Liver (tissue), 3 donors: ENCODE measurements at regions not wholly inside any gene's neighbourhood (a gene's known extent, or its start where the extent isn't known, plus 50 kb on each side); places are given as distances from the start of the nearest gene placed in this dataset.

Experiments
- EGR1 ChIP-seq, 2 donors: IDR thresholded peaks; 2 replicates each; pipeline ENCODE4 v1.6.1; 2016 to 2018; ENCODE audit warnings: antibody characterized with exemption in 2 of 2, low read depth in 2 of 2
- FOXA1 ChIP-seq: IDR thresholded peaks from 2 replicates; pipeline ENCODE4 v1.6.1; 2016; ENCODE audit warnings: antibody characterized with exemption
- GABPA ChIP-seq, 2 donors: IDR thresholded peaks in 1 of 2; conservative IDR thresholded peaks in 1 of 2; 2 replicates each; pipeline ENCODE4 v1.6.1; 2016; ENCODE audit warnings: antibody characterized with exemption in 2 of 2, mild to moderate bottlenecking in 1 of 2, moderate library complexity in 1 of 2
- HNF4A ChIP-seq, 2 donors: conservative IDR thresholded peaks; 2 replicates each; pipeline ENCODE4 v1.6.1; 2016; ENCODE audit warnings: antibody characterized with exemption in 2 of 2, mild to moderate bottlenecking in 2 of 2
- JUND ChIP-seq, 2 donors: IDR thresholded peaks; 2 replicates each; pipeline ENCODE4 v1.6.1; 2016; ENCODE audit warnings: antibody characterized with exemption in 2 of 2
- RAD21 ChIP-seq, 2 donors: IDR thresholded peaks; 2 replicates each; pipeline ENCODE4 v1.6.1; 2016; ENCODE audit warnings: antibody characterized with exemption in 2 of 2, mild to moderate bottlenecking in 2 of 2
- RXRA ChIP-seq, 2 donors: IDR thresholded peaks; 2 replicates each; pipeline ENCODE4 v1.6.1; 2017 to 2018; ENCODE audit warnings: antibody characterized with exemption in 2 of 2, mild to moderate bottlenecking in 1 of 2
- TAF1 ChIP-seq: conservative IDR thresholded peaks from 2 replicates; pipeline ENCODE4 v1.6.1; 2016; ENCODE audit warnings: antibody characterized with exemption, mild to moderate bottlenecking
- YY1 ChIP-seq: IDR thresholded peaks from 2 replicates; pipeline ENCODE4 v1.6.1; 2016; ENCODE audit warnings: antibody characterized with exemption, mild to moderate bottlenecking
- TF ChIP-seq, protein P1 (sequence below): fragments of 150-350 bp; IDR thresholded peaks from 2 replicates; pipeline ENCODE4 v1.5.1; 2017; ENCODE audit warnings: improper control_type of control experiment, low read depth, low read length; ENCODE audit not compliant: missing input control
- TF ChIP-seq, protein P2 (sequence below): IDR thresholded peaks from 2 replicates; pipeline ENCODE4 v1.6.1; 2016; ENCODE audit warnings: antibody characterized with exemption, mild to moderate bottlenecking
- TF ChIP-seq, protein P3 (sequence below): IDR thresholded peaks from 2 replicates; pipeline ENCODE4 v1.6.1; 2016; ENCODE audit warnings: antibody characterized with exemption
- TF ChIP-seq, protein P4 (sequence below): IDR thresholded peaks from 2 replicates; pipeline ENCODE4 v1.6.1; 2016; ENCODE audit warnings: antibody characterized with exemption
- TF ChIP-seq, protein P5 (sequence below): IDR thresholded peaks from 2 replicates; pipeline ENCODE4 v1.6.1; 2016; ENCODE audit warnings: antibody characterized with exemption
- donor health status: healthy.
- donor health status: healthy.

DNA sequence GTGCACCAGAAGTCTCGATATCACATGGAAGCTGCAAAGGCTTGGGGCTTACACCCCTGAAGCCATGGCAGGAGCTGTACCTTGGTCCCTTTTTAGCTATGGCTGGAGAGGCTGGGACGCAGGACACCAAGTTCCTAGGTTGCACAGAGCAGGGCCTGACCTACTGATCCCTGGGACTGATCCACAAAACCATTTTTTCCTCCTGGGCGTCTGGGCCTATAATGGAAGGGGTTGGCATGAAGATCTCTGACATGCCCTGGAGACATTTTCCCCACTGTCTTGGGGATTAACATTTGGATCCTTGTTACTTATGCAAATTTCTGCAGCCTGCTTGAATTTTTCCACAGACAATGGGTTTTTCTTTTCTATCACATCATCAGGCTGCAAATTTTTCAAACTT lies 286.7 kb upstream of the PTPRD start:
- TF ChIP-seq, protein P1, sequence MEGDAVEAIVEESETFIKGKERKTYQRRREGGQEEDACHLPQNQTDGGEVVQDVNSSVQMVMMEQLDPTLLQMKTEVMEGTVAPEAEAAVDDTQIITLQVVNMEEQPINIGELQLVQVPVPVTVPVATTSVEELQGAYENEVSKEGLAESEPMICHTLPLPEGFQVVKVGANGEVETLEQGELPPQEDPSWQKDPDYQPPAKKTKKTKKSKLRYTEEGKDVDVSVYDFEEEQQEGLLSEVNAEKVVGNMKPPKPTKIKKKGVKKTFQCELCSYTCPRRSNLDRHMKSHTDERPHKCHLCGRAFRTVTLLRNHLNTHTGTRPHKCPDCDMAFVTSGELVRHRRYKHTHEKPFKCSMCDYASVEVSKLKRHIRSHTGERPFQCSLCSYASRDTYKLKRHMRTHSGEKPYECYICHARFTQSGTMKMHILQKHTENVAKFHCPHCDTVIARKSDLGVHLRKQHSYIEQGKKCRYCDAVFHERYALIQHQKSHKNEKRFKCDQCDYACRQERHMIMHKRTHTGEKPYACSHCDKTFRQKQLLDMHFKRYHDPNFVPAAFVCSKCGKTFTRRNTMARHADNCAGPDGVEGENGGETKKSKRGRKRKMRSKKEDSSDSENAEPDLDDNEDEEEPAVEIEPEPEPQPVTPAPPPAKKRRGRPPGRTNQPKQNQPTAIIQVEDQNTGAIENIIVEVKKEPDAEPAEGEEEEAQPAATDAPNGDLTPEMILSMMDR = no peak
- TF ChIP-seq RAD21 (IDR thresholded peaks at IDR 0.05) (no peak), YY1 (no peak), EGR1 (IDR thresholded peaks at IDR 0.05; ENCODE audit: low read depth in 2 of 2) (no peak), RXRA (IDR thresholded peaks at IDR 0.05) (no peak), FOXA1 (no peak), TAF1 (no peak), JUND (IDR thresholded peaks at IDR 0.05) (no peak), HNF4A (conservative IDR thresholded peaks at IDR 0.05) (no peak), GABPA (IDR thresholded peaks at IDR 0.05 in 1 of 2, conservative IDR thresholded peaks at IDR 0.05 in 1 of 2) (no peak)
- TF ChIP-seq, protein P2, sequence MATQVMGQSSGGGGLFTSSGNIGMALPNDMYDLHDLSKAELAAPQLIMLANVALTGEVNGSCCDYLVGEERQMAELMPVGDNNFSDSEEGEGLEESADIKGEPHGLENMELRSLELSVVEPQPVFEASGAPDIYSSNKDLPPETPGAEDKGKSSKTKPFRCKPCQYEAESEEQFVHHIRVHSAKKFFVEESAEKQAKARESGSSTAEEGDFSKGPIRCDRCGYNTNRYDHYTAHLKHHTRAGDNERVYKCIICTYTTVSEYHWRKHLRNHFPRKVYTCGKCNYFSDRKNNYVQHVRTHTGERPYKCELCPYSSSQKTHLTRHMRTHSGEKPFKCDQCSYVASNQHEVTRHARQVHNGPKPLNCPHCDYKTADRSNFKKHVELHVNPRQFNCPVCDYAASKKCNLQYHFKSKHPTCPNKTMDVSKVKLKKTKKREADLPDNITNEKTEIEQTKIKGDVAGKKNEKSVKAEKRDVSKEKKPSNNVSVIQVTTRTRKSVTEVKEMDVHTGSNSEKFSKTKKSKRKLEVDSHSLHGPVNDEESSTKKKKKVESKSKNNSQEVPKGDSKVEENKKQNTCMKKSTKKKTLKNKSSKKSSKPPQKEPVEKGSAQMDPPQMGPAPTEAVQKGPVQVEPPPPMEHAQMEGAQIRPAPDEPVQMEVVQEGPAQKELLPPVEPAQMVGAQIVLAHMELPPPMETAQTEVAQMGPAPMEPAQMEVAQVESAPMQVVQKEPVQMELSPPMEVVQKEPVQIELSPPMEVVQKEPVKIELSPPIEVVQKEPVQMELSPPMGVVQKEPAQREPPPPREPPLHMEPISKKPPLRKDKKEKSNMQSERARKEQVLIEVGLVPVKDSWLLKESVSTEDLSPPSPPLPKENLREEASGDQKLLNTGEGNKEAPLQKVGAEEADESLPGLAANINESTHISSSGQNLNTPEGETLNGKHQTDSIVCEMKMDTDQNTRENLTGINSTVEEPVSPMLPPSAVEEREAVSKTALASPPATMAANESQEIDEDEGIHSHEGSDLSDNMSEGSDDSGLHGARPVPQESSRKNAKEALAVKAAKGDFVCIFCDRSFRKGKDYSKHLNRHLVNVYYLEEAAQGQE = no peak
- TF ChIP-seq, protein P3, sequence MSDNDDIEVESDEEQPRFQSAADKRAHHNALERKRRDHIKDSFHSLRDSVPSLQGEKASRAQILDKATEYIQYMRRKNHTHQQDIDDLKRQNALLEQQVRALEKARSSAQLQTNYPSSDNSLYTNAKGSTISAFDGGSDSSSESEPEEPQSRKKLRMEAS = no peak
- TF ChIP-seq, protein P4, sequence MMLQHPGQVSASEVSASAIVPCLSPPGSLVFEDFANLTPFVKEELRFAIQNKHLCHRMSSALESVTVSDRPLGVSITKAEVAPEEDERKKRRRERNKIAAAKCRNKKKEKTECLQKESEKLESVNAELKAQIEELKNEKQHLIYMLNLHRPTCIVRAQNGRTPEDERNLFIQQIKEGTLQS = no peak
- TF ChIP-seq, protein P5, sequence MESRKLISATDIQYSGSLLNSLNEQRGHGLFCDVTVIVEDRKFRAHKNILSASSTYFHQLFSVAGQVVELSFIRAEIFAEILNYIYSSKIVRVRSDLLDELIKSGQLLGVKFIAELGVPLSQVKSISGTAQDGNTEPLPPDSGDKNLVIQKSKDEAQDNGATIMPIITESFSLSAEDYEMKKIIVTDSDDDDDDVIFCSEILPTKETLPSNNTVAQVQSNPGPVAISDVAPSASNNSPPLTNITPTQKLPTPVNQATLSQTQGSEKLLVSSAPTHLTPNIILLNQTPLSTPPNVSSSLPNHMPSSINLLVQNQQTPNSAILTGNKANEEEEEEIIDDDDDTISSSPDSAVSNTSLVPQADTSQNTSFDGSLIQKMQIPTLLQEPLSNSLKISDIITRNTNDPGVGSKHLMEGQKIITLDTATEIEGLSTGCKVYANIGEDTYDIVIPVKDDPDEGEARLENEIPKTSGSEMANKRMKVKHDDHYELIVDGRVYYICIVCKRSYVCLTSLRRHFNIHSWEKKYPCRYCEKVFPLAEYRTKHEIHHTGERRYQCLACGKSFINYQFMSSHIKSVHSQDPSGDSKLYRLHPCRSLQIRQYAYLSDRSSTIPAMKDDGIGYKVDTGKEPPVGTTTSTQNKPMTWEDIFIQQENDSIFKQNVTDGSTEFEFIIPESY = no peak
